ENCODE measurements at regions not wholly inside any gene's neighbourhood (a gene's known extent, or its start where the extent isn't known, plus 50 kb on each side); places are given as distances from the start of the nearest gene placed in this dataset.

GRCh38 chr2:8058652-8059051 is 623.2 kb upstream of the ID2 start:
- H3K9me3 ChIP-seq, result no peaks in the 10 kb centered on the region
- H3K27me3 ChIP-seq, result no peaks in the 10 kb centered on the region
- H3K4me3 ChIP-seq, result no peak overlapping the region
- intact Hi-C loops (cut with DNase I; ENCODE audit: low total_unique reads), result no loop called here
- no peaks in the 10 kb centered on the region for H3K4me1 ChIP-seq
- no peaks in the 10 kb centered on the region for H3K36me3 ChIP-seq
- DNase-seq, result peak in 1 of 2 donors; percentile 20
- TF ChIP-seq POLR2AphosphoS5 (IDR thresholded peaks at IDR 0.05) (no peak), EP300 (IDR thresholded peaks at IDR 0.05) (no peak), CTCF (IDR thresholded peaks at IDR 0.05) (no peak), POLR2A (IDR thresholded peaks at IDR 0.05) (no peak)
- H3K27ac ChIP-seq, result no peak overlapping the region
- WGBS, 5 donors, result 42 to 67% (median 55%) methylated on average over 2 of the region's 2 CpGs

GRCh38 chr2:8059255-8059654 is 622.6 kb upstream of the ID2 start:
- Histone ChIP-seq H3K9me3 (no peaks in the 10 kb centered on the region), H3K4me3 (no peak overlapping the region), H3K27ac (no peak overlapping the region), H3K4me1 (no peaks in the 10 kb centered on the region), H3K27me3 (no peaks in the 10 kb centered on the region), H3K36me3 (no peaks in the 10 kb centered on the region)
- intact Hi-C loops (cut with DNase I; ENCODE audit: low total_unique reads), result no loop called here
- TF ChIP-seq EP300 (IDR thresholded peaks at IDR 0.05) (no peak), POLR2A (IDR thresholded peaks at IDR 0.05) (no peak), POLR2AphosphoS5 (IDR thresholded peaks at IDR 0.05) (no peak), CTCF (IDR thresholded peaks at IDR 0.05) (no peak)
- no peak for DNase-seq
- 46 to 76% (median 56%) methylated on average over 3 of the region's 3 CpGs for WGBS, 5 donors

GRCh38 chr2:8059794-8060193 is 622.1 kb upstream of the ID2 start:
- no peaks in the 10 kb centered on the region for H3K9me3 ChIP-seq
- H3K27me3 ChIP-seq, result no peaks in the 10 kb centered on the region
- H3K36me3 ChIP-seq, result no peaks in the 10 kb centered on the region
- TF ChIP-seq POLR2AphosphoS5 (IDR thresholded peaks at IDR 0.05) (no peak), CTCF (IDR thresholded peaks at IDR 0.05) (no peak), EP300 (IDR thresholded peaks at IDR 0.05) (no peak), POLR2A (IDR thresholded peaks at IDR 0.05) (no peak)
- WGBS, 5 donors, result 58 to 80% (median 64%) methylated on average over 4 of the region's 4 CpGs
- no peak overlapping the region for H3K27ac ChIP-seq
- no peaks in the 10 kb centered on the region for H3K4me1 ChIP-seq
- intact Hi-C loops (cut with DNase I; ENCODE audit: low total_unique reads), result no loop called here
- no peak for DNase-seq
- H3K4me3 ChIP-seq, result no peak overlapping the region

GRCh38 chr2:8061219-8061618 is 620.6 kb upstream of the ID2 start:
- Histone ChIP-seq H3K9me3 (no peaks in the 10 kb centered on the region), H3K4me1 (no peaks in the 10 kb centered on the region), H3K4me3 (no peak overlapping the region), H3K27me3 (no peaks in the 10 kb centered on the region), H3K27ac (no peak overlapping the region), H3K36me3 (no peaks in the 10 kb centered on the region)
- WGBS, 5 donors, result 75 to 84% (median 79%) methylated on average over 9 of the region's 9 CpGs
- DNase-seq, result no peak
- intact Hi-C loops (cut with DNase I; ENCODE audit: low total_unique reads), result no loop called here
- TF ChIP-seq POLR2A (IDR thresholded peaks at IDR 0.05) (no peak), POLR2AphosphoS5 (IDR thresholded peaks at IDR 0.05) (no peak), CTCF (IDR thresholded peaks at IDR 0.05) (no peak), EP300 (IDR thresholded peaks at IDR 0.05) (no peak)
